IMR-90 (cell line): ENCODE measurements at regions not wholly inside any gene's neighbourhood (a gene's known extent, or its start where the extent isn't known, plus 50 kb on each side); places are given as distances from the start of the nearest gene placed in this dataset.
"Not testable (repeated sequence)": the region's sequence is repeated elsewhere in the genome, so short reads cannot be mapped to it uniquely, and the experiment has no call there.

Experiments used
- ATAC-seq: fragments of 200-7000 bp; cut with Tn5 transposase; 2 replicates; pipeline ENCODE4 v1.9.1; 2020; ENCODE audit warnings: low read depth, mild to moderate bottlenecking, moderate library complexity
- BruUV-seq: library from RNA; stranded (reverse); fragments of 400-500 nt; replicated peaks from 2 replicates; lab custom pipeline; 2021; lab: Mats Ljungman, UMichigan
- CTCF ChIA-PET: fragments of 300-600 bp; formaldehyde crosslinking; extraction: SDS; loops from one replicate; lab custom pipeline; 2021; ENCODE audit warnings: antibody characterized with exemption; lab: Yijun Ruan, JAX
- POLR2A ChIA-PET: fragments of 300-600 bp; sonication (Branson Sonifier 250); formaldehyde crosslinking; loops from one replicate; lab custom pipeline; 2022; ENCODE audit warnings: antibody characterized with exemption; ENCODE audit not compliant: unreplicated experiment; lab: Charles Lee
- DNase-seq: peaks from one replicate; pipeline ENCODE4 v3.0.0; 2013
- H2AFZ ChIP-seq: replicated peaks from 2 replicates; pipeline ENCODE3; 2013; ENCODE audit warnings: low read length, mild to moderate bottlenecking; ENCODE audit not compliant: poor library complexity
- H2AK5ac ChIP-seq: 2 replicates; pipeline ENCODE4 v1.6.1; 2013; ENCODE audit warnings: low read depth, low read length, inconsistent platforms
- H2AK9ac ChIP-seq: replicated peaks from 2 replicates; pipeline ENCODE3; 2013; ENCODE audit warnings: mild to moderate bottlenecking, low read depth, low read length, moderate library complexity; ENCODE audit not compliant: poor library complexity
- H2BK120ac ChIP-seq: 2 replicates; pipeline ENCODE4 v1.6.1; 2013; ENCODE audit warnings: low read depth, low read length, inconsistent platforms
- H2BK15ac ChIP-seq: 3 replicates; pipeline ENCODE4 v1.6.1; 2013; ENCODE audit warnings: low read depth, low read length, inconsistent platforms
- H2BK20ac ChIP-seq: 2 replicates; pipeline ENCODE4 v1.6.1; 2013; ENCODE audit warnings: low read depth, mild to moderate bottlenecking, inconsistent platforms, low read length, moderate library complexity
- H2BK5ac ChIP-seq: 2 replicates; pipeline ENCODE4 v1.6.1; 2013; ENCODE audit warnings: mild to moderate bottlenecking, low read depth, low read length, inconsistent platforms; ENCODE audit not compliant: poor library complexity, severe bottlenecking
- H3K14ac ChIP-seq: replicated peaks from 2 replicates; pipeline ENCODE4 v1.6.1; 2013; ENCODE audit warnings: low read depth, low read length, inconsistent platforms
- H3K18ac ChIP-seq: 2 replicates; pipeline ENCODE4 v1.6.1; 2013; ENCODE audit warnings: low read depth, low read length, control low read depth
- H3K23ac ChIP-seq: 2 replicates; pipeline ENCODE4 v1.6.1; 2013; ENCODE audit warnings: low read depth, low read length, inconsistent platforms
- H3K27ac ChIP-seq: 2 replicates; pipeline ENCODE4 v1.5.1; 2013; ENCODE audit warnings: mild to moderate bottlenecking, control low read depth, low read length; ENCODE audit not compliant: insufficient read depth
- H3K27me3 ChIP-seq: 2 replicates; pipeline ENCODE4 v1.6.1; 2013; ENCODE audit warnings: low read length; ENCODE audit not compliant: control insufficient read depth, insufficient read depth
- H3K36me3 ChIP-seq: 2 replicates; pipeline ENCODE4 v1.6.1; 2013; ENCODE audit warnings: low read length, mixed read lengths; ENCODE audit not compliant: control insufficient read depth, insufficient read depth
- H3K4ac ChIP-seq: 2 replicates; pipeline ENCODE4 v1.6.1; 2013; ENCODE audit warnings: low read depth, low read length, inconsistent platforms
- H3K4me1 ChIP-seq: 2 replicates; pipeline ENCODE4 v1.6.1; 2013; ENCODE audit warnings: low read length, mixed read lengths; ENCODE audit not compliant: control insufficient read depth, insufficient read depth
- H3K4me2 ChIP-seq: 2 replicates; pipeline ENCODE4 v1.6.1; 2013; ENCODE audit warnings: low read depth, mild to moderate bottlenecking, control low read depth, low read length, moderate library complexity
- H3K4me3 ChIP-seq: 2 replicates; pipeline ENCODE4 v1.5.1; 2013; ENCODE audit warnings: low read depth, mild to moderate bottlenecking, control low read depth, low read length, moderate library complexity; ENCODE audit not compliant: insufficient read depth
- H3K56ac ChIP-seq: 2 replicates; pipeline ENCODE4 v1.6.1; 2013; ENCODE audit warnings: low read length, inconsistent platforms; ENCODE audit not compliant: insufficient read depth; ENCODE audit errors: extremely low read depth
- H3K79me1 ChIP-seq, 2 experiments: 2 replicates each; pipeline ENCODE4 v1.6.1; 2013; ENCODE audit warnings: low read length in 2 of 2, inconsistent platforms in 1 of 2, low read depth in 1 of 2
- H3K9ac ChIP-seq: 2 replicates; pipeline ENCODE4 v1.6.1; 2013; ENCODE audit warnings: low read depth, low read length, control low read depth
- H3K9me1 ChIP-seq: 2 replicates; pipeline ENCODE4 v1.6.1; 2013; ENCODE audit warnings: low read length, inconsistent platforms; ENCODE audit not compliant: insufficient read depth
- H3K9me3 ChIP-seq: 2 replicates; pipeline ENCODE4 v1.6.1; 2013; ENCODE audit warnings: low read length; ENCODE audit not compliant: control insufficient read depth, insufficient read depth
- H4K20me1 ChIP-seq: 2 replicates; pipeline ENCODE4 v1.6.1; 2013; ENCODE audit warnings: low read length, inconsistent platforms; ENCODE audit not compliant: insufficient read depth
- H4K5ac ChIP-seq: 2 replicates; pipeline ENCODE4 v1.6.1; 2013; ENCODE audit warnings: mild to moderate bottlenecking, low read depth, low read length, control low read depth
- H4K8ac ChIP-seq, 2 experiments: 2 replicates each; pipeline ENCODE4 v1.6.1; 2013; ENCODE audit warnings: low read depth in 2 of 2, low read length in 2 of 2, control low read depth in 1 of 2, inconsistent platforms in 1 of 2
- H4K91ac ChIP-seq: 2 replicates; pipeline ENCODE4 v1.6.1; 2013; ENCODE audit warnings: low read depth, low read length, inconsistent platforms; ENCODE audit not compliant: insufficient read depth
- WGBS, 2 experiments: methylation state at CpG; one replicate each; pipeline versions ENCODE4 v1.1.5 to v1.1.7; 2013; ENCODE audit warnings: missing lambda C conversion rate in 2 of 2; ENCODE audit not compliant: insufficient read length in 1 of 2; ENCODE audit errors: extremely low coverage in 2 of 2; 5-methylcytosine and 5-hydroxymethylcytosine counted together
- dilution Hi-C: fragments of 300-500 bp; cut with HindIII; formaldehyde crosslinking; loops from one replicate; pipeline ENCODE4 v1.14.3; 2018; ENCODE audit warnings: low sequenced_read_pairs; ENCODE audit not compliant: unreplicated experiment
- in situ Hi-C: fragments of 300-500 bp; cut with MboI; formaldehyde crosslinking; loops from 3 replicates; pipeline ENCODE4 v1.14.3; 2019; ENCODE audit warnings: low sequenced_read_pairs, inconsistent platforms, mixed read lengths
- intact Hi-C: fragments of 100-400 bp; cut with micrococcal nuclease; formaldehyde crosslinking; loops from 2 replicates; pipeline ENCODE4 v1.10.0; 2022

DNA sequence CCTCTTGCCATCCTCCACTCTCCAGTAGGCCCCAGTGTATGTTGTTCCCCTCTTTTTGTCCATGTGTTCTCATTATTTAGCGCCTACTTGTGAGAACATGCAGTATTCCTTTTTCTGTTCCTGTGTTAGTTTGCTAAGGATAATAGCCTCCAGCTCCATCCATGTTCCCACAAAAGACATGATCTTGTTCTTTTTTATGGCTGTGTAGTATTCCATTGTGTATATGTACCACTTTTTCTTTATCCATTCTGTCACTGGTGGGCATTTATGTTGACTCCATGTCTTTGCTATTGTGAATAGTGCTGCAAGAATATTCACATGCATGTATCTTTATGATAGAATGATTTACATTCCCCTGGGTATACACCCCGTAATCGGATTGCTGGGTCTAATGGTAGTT, 171.8 kb upstream of the TPM1 start:
- H3K36me3 ChIP-seq, H2BK120ac ChIP-seq, H3K4ac ChIP-seq, ATAC-seq, H4K5ac ChIP-seq, H4K8ac ChIP-seq, H3K9me1 ChIP-seq, H4K20me1 ChIP-seq, in situ Hi-C loops, H3K4me3 ChIP-seq, H2BK20ac ChIP-seq, dilution Hi-C loops, H3K18ac ChIP-seq, H3K23ac ChIP-seq, BruUV-seq, H2BK15ac ChIP-seq, H3K27ac ChIP-seq, H3K56ac ChIP-seq, H2AFZ ChIP-seq, H2AK9ac ChIP-seq, H3K14ac ChIP-seq, H3K9me3 ChIP-seq, DNase-seq, H3K4me1 ChIP-seq, H3K79me1 ChIP-seq, H3K9ac ChIP-seq, H2BK5ac ChIP-seq, intact Hi-C loops, H2AK5ac ChIP-seq, H4K91ac ChIP-seq, H3K4me2 ChIP-seq, H3K27me3 ChIP-seq: not testable (repeated sequence)
- ChIA-PET POLR2A (interaction anchor here (0.6 kb wide), 1 partner anchor 178 kb away, joined by 3 read pairs; no protein-coding TSS in a partner anchor), CTCF (interaction anchor here (0.6 kb wide), 1 partner anchor 23 kb away, joined by 3 read pairs; no protein-coding TSS in a partner anchor)
- no CpG with 5 or more reads among the region's 3 CpGs for WGBS, 2 experiments
